Middle frontal gyrus (tissue), 1 donor: ENCODE measurements at regions not wholly inside any gene's neighbourhood (a gene's known extent, or its start where the extent isn't known, plus 50 kb on each side); places are given as distances from the start of the nearest gene placed in this dataset.
"Not testable (repeated sequence)": the region's sequence is repeated elsewhere in the genome, so short reads cannot be mapped to it uniquely, and the experiment has no call there.

Experiments used
- DNase-seq: peaks from one replicate; pipeline ENCODE4 v3.0.0-alpha.2; 2015; ENCODE audit warnings: low spot score; ENCODE audit errors: extremely low spot score

- not testable (repeated sequence) for DNase-seq
Measured at GRCh38 chr1:146645978-146646604, 292.0 kb upstream of the NBPF12 start.

- not testable (repeated sequence) for DNase-seq
Measured at GRCh38 chr1:146641534-146641933, 296.6 kb upstream of the NBPF12 start.

GRCh38 chr1:146640671-146641070 is 297.5 kb upstream of the NBPF12 start:
- not testable (repeated sequence) for DNase-seq

DNA sequence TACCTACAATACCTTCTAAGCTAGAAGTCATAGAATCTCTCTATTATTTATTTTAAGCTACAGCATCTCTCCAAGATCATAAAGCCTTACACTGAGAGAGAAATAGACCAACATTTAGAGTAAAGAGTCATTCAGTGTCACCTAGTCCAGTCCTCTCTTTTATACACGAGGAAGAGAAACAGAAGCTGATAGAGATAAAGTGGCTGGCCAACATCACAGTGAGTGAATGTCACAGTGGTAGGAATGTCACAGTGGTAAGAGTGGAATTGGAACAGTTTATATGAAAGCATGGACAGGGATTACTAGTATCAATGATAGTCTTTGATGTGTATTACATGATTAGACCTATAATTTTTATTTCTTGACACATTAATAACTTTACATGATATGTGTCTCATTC is 307.8 kb upstream of the NBPF12 start:
- not testable (repeated sequence) for DNase-seq

DNA sequence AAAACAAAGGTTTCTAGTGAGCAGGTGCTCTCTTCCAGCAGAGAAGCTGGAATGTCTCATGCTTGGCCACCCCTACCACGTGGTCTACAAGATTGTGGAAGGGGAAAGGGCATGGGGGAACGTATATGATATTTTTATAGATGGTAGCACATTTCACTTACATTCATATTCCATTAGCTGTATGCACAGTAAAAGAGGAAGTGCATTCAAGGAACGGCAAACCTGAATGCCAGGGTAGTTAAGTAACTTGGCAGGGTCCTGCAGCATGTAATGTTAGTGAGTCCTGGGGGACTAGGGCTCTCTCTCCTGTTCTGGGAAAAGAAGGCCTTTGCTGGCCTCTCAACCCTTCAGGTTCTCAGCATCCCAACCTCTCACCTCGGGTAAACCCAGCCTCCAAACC is 319.5 kb upstream of the NBPF12 start:
- DNase-seq = not testable (repeated sequence)

GRCh38 chr1:146604681-146605080 is 333.4 kb upstream of the NBPF12 start:
- DNase-seq = not testable (repeated sequence)

DNA sequence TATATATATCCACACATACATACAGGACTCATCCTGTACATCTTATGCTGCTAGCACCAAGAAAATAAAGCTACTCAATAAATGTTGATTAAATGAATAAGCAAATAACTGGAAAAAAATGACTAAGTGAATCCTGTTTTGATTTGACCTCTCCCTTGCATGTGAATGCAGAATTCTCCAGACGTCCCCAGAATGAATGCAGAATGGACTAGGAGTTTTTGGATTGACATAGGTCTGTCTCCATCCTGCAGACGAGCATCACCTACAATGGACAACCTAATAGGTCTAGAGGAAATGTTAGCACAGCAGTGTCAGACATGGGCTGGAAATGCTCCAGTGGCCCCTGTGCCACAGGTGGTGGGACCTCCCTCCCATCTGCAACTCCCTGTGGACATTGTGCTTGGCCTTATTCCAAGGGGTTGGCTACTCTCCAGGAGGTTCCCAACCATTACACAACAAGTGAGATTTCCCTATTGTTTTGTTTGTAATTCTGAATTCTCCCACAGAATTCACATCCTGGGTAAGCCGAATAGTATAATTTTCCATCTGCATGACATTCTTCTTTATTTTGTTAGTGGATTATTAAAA is 337.3 kb upstream of the NBPF12 start:
- not testable (repeated sequence) for DNase-seq

- DNase-seq = not testable (repeated sequence)
Measured at GRCh38 chr1:146599906-146600305, 338.2 kb upstream of the NBPF12 start.

GRCh38 chr1:146581229-146581628 is 352.4 kb upstream of the NOTCH2NLA start:
- not testable (repeated sequence) for DNase-seq

GRCh38 chr1:146567541-146567940 is 338.7 kb upstream of the NOTCH2NLA start:
- not testable (repeated sequence) for DNase-seq

DNA sequence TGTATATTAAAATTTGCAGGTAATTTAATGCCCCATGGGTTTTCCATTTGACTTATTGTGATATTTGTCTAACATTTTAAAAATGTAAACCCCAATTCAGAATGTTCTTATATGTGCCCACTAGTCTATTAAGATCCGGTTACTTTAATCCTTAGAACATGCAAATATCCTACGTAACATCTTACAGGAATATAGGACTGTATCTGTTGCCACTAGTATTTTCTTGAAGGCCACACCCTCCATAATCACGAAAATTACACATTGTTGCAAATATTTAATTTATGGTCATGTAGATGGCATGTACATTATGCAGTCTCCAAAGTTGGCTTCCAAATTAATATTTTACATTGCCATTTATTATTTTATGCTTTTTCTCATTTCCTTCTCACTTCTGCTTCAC is 329.2 kb upstream of the NOTCH2NLA start:
- not testable (repeated sequence) for DNase-seq

DNA sequence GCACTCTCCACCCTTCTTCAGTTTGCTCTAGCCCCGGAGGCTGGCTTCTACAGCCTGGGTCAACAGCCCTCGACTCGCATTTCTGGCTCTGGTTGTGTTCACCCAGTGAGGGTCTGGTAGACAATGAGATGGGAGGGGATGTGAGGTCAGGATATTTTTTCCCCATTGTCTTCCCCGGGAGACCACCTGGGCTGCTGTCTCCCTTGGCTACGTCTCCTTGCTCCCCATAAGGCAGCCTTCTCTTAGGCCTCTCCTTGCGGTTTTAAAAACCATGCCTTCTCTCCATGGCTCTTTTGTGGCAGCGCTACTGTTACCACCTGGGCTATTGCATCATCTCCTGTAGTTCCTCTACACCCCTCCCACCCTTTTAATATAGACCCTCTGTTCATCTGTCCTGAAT is 327.6 kb upstream of the NOTCH2NLA start:
- not testable (repeated sequence) for DNase-seq

GRCh38 chr1:146552414-146552813 is 323.6 kb upstream of the NOTCH2NLA start:
- not testable (repeated sequence) for DNase-seq

DNA sequence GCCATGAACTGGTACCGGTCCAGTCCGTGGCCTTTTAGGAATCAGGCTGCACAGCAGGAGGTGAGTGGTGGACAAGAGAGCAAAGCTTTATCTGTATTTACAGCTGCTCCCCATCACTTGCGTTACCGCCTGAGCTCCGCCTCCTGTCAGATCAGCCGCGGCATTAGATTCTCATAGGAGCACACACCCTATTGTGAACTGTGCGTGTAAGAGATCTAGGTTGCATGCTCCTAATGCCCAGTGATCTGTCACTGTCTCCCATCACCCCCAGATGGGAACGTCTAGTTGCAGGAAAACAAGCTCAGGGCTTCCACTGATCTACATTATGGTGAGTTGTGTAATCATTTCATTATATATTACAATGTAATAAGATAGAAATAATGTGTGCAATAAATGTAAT is 319.9 kb upstream of the NOTCH2NLA start:
- DNase-seq = not testable (repeated sequence)

- not testable (repeated sequence) for DNase-seq
Measured at GRCh38 chr1:146546189-146546588, 317.4 kb upstream of the NOTCH2NLA start.

- DNase-seq = not testable (repeated sequence)
Measured at GRCh38 chr1:146537775-146538373, 309.1 kb upstream of the NOTCH2NLA start.

- not testable (repeated sequence) for DNase-seq
Measured at GRCh38 chr1:146536028-146536427, 307.2 kb upstream of the NOTCH2NLA start.

DNA sequence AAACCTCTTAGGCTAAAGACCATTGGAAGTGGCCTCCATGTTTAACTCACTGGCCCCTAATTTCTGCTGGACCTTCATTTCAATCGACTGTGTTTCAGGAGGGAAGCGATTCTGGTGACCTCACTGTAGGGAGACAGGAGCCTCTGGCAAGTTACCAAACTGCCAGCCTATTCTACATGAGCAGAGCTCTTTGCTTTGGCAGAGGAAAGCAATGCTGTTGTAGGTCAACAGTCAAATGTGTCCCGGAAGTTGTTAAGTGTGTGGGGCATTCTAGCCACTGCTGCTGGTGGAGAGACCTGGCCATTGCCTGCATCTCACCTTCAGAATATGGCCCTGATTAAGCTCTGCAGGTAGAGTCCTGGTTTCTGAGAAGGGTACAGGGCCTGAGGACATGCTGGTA is 306.8 kb upstream of the NOTCH2NLA start:
- not testable (repeated sequence) for DNase-seq

- not testable (repeated sequence) for DNase-seq
Measured at GRCh38 chr1:146530958-146531357, 302.1 kb upstream of the NOTCH2NLA start.

DNA sequence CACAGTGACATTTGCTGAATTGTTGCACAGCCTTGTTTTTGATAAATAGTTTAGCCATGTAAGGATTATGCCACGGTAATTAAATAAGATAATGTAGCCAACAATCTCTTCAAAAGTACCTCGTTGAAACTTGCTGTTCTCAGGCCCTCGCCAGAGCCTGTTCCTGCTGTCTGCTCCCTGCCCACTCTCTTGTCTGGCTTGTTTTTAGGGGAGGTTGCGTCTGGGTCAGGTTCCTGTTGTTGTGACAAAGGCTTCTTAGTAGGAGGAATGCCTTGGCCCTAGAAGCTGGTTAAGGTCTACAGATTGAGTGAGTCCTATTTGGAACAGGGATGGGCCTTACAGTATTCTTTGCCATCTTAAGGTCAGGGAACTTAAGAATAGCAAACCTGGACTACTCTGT is 294.0 kb upstream of the NOTCH2NLA start:
- DNase-seq = not testable (repeated sequence)

DNA sequence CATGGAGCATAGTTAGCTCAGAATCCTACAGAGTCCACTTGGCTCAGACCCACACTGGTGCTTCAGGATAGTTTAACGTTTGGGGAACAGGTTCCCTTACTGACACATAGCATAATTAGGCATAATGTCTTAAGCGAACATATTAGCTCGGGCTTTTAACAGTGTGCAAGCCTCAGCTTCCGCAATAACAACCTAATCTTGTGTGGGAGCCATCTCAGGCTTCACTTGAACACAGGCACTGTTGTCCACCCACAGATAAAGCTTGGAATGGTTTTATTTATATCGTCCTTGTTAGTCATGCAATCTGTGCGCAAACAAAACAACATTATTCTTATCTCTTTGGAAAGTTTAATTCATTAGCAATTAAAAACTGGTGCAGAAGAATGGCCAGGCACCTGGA is 293.5 kb upstream of the NOTCH2NLA start:
- not testable (repeated sequence) for DNase-seq

DNA sequence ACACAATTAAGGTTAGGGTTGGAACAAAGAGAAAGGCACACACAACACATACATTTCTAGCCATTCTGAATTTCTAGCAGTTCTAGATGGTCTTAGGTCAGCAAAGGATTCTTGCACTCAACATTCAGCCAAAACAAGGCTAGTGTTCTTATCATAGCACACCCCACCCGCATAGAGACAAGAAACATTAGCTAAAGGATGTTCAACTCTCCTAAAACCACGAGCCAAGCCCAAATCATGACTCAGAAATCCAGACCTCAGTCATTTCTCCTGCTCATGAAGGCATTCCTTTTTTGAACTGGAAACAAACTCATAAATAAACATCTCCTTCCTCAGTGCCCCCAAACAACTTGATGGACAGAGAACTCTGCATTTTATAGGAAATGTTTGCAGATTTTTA is 293.0 kb upstream of the NOTCH2NLA start:
- DNase-seq = not testable (repeated sequence)

DNA sequence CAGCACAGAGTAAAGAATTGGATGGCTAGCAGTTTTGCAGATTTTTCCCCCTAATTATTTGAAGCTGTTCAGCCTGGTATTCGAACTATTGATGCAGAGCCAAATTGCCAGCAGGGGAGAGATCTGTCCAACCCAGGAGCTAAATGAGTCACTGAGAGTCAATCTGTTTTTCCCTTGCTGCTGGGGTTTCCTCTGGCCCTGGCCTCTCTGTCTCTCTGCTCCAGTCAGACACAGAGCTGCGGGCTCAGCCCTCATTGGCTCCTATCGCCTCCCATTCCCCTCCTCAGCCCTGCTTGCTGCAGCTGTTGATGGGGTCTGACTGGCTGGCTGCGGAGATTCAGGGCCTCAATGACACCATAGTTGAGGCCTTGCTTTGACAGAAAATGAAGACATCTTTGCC is 284.9 kb upstream of the NOTCH2NLA start:
- DNase-seq = not testable (repeated sequence)
